GM20000 (cell line): ENCODE measurements at regions not wholly inside any gene's neighbourhood (a gene's known extent, or its start where the extent isn't known, plus 50 kb on each side); places are given as distances from the start of the nearest gene placed in this dataset.
A peak's percentile ranks its signal among the peaks of the same experiment; 100 is the strongest.

Experiments used
- DNase-seq: peaks from one replicate; pipeline ENCODE4 v3.0.0; 2012; ENCODE audit warnings: low spot score
- TF ChIP-seq, protein P1 (sequence below): IDR thresholded peaks from 2 replicates; pipeline ENCODE4 v1.5.1; 2012; ENCODE audit warnings: mild to moderate bottlenecking, control low read depth; ENCODE audit errors: extremely low read depth, missing control alignments

DNA sequence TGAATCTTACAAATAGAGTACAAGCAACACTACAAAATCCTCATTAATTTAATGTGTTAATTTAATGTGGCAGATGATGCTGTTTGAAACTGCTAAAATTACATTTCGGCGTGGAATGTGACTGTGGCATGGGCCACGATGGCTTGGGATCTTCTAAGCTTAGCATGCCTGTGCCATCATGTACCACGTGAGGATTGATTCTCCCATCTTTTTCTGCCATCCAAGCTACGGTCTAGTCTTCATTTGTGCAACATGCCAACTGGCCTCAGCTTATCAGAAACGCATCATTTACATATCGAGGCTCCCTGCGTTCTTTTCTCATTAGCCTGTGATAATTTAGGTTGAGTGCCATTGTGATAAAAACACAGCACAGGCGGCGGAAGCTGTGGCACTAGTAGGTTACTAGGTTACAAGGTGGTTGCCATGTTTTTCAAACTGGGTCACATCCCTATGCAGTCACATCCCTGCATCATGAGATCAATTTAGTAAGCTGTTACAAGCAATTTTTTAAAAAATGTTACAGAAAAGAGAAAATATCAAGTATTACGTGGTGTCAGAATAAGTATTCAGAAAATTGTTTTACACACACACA lies 189.9 kb upstream of the RBPJ start:
- DNase-seq: no peak
- TF ChIP-seq, protein P1, sequence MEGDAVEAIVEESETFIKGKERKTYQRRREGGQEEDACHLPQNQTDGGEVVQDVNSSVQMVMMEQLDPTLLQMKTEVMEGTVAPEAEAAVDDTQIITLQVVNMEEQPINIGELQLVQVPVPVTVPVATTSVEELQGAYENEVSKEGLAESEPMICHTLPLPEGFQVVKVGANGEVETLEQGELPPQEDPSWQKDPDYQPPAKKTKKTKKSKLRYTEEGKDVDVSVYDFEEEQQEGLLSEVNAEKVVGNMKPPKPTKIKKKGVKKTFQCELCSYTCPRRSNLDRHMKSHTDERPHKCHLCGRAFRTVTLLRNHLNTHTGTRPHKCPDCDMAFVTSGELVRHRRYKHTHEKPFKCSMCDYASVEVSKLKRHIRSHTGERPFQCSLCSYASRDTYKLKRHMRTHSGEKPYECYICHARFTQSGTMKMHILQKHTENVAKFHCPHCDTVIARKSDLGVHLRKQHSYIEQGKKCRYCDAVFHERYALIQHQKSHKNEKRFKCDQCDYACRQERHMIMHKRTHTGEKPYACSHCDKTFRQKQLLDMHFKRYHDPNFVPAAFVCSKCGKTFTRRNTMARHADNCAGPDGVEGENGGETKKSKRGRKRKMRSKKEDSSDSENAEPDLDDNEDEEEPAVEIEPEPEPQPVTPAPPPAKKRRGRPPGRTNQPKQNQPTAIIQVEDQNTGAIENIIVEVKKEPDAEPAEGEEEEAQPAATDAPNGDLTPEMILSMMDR: no peak

DNA sequence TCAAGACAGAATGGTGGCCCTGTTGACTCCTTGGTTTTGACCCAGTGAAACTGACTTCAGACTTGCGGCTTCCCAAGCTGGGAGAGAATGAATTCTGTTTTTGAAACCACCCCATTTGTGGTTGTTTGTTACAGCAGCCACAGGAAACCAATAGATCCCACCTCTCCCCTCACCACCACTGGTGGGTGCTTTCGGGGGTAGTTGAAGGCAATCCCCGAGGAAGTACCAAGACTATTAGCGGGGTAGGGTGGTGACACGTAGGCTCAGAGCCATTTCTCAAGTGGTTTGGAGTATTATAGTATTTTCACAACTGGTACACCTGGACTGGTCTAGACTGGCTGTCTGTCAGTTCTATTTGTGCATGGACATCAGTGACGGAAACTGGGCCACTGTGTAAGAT lies 189.1 kb upstream of the RBPJ start:
- peak; percentile 26 for DNase-seq
- TF ChIP-seq, protein P1: no peak

DNA sequence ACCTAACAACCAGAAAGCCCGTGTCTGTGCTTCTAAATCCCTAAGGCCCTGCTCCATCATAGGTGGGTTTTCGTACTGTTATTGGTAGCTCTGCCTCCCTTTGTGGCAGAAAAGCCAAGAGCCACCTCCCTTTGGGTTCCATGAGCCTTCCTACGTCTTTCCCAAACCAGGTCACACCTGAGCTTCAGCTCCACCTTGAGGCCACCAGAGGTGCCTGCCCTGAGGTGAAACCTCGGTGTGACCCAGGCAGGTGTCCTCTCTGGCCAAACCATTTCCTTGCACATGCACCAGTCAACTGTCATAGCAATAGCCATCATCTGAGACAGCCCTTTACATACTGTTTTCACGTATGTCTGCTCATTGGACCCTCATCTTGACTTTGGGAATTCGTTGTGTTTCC lies 188.0 kb upstream of the RBPJ start:
- TF ChIP-seq, protein P1: no peak
- peak; percentile 18 for DNase-seq

DNA sequence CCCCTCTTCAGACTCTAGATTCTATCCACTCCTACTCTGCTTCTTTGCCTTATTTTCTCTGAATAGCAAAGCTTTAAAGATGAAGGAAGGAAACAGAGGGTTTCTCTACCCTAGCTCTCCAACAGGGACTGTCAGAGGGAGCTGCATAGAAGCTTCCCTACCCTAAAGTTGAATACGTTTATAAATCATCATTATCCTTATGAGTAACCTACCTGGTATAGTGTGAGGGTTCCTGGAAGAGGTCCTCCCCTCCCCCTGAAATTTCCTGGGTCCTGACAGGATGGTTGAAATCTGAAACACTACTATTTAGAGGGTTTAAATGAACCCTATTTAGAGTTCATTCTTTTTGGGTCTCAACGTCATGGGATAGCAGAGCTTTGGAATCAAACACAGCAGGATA lies 187.0 kb upstream of the RBPJ start:
- TF ChIP-seq, protein P1: no peak
- DNase-seq: no peak

DNA sequence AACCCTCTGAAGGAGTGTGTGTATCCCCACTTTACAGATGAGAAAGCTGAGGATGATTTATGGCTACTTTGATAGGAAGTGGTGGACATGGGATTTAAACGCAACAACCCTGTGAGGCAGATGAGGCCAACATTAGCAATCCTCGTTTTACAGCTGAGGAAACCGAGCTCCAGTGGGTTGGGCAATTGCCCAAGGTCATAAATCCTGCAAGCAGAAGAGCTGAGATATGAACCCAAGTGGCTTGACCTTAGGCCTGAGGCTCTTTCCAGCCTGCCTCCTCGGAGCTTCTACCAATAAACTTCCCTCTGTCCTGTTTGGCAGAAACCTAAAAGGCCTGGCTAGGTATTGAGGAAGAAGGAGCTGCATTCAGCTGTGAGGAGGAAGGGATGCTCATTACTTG lies 185.5 kb upstream of the RBPJ start:
- TF ChIP-seq, protein P1: no peak
- DNase-seq: no peak

DNA sequence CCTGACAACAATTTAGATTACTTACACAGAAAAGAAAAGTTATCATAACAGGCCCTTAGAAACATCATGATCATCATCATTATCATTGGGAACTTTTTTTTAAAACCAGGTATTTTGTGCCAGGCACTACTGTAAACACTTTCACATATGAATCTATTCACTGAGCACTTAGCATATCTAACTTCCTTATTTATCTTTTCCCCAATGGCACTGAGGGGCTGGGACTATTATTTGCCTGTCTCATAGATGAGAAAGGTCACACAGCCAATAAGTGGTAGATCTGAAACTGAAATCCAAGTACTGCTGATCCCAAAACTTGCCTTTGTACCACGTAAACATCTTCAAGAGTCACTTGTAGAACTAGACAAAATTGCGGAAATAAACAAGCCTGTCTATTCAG lies 184.2 kb upstream of the RBPJ start:
- TF ChIP-seq, protein P1: no peak
- no peak for DNase-seq

DNA sequence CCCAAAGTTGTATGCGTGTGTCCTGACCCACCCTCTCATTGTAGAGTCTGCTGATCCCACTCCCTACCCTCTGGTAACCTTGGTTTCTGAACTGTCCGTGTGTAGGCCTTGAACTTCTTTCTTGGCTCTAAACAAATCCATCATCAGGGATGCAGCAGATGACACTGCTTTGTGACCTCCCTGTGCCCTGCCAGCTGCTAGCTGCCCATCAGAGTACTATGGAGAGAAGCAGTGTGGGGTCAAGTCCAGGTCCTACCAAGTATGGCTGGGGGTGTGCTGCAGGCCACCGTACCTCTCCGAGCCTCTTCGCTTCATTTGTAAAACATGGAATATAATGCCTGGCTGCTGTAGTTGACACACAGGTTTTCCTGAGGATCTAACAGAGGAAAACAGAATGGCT lies 183.5 kb upstream of the RBPJ start:
- TF ChIP-seq, protein P1: no peak
- DNase-seq: no peak
